K562 (cell line): ENCODE measurements at regions not wholly inside any gene's neighbourhood (a gene's known extent, or its start where the extent isn't known, plus 50 kb on each side); places are given as distances from the start of the nearest gene placed in this dataset.

ENCODE experiments used
- ATAC-seq: fragments of 200-7000 bp; cut with Tn5 transposase; 3 replicates; pipeline ENCODE4 v1.9.1; 2020; ENCODE audit warnings: moderate library complexity
- BruUV-seq: library from RNA; stranded (reverse); fragments of 400-500 nt; replicated peaks from 2 replicates; lab custom pipeline; 2021; lab: Mats Ljungman, UMichigan
- CTCF ChIA-PET: fragments of 300-600 bp; formaldehyde crosslinking; extraction: SDS; loops from one replicate; lab custom pipeline; 2021; ENCODE audit warnings: low intra/inter-chr PET ratio; lab: Yijun Ruan, JAX
- POLR2A ChIA-PET: fragments of 300-600, 350-650 bp; sonication (Branson Sonifier 250); formaldehyde crosslinking; extraction: SDS; loops from one replicate; lab custom pipeline; 2021; ENCODE audit warnings: antibody characterized with exemption, inconsistent platforms; lab: Yijun Ruan, JAX
- DNase-seq, 4 experiments: peaks; one replicate each; pipeline versions ENCODE4 v3.0.0 to v3.0.0-alpha.2; 2011 to 2018; ENCODE audit warnings: low spot score in 3 of 4, mixed read lengths in 3 of 4; ENCODE audit errors: extremely low read depth in 1 of 4
- FAIRE-seq: peaks from 2 replicates; lab custom pipeline; 2011; peaks lifted over from hg19 to GRCh38; lab: Jason Lieb, UNC
- H2AFZ ChIP-seq: 2 replicates; pipeline ENCODE4 v1.6.0; 2011; ENCODE audit warnings: low read depth, low read length, control low read depth, inconsistent platforms
- H3K27ac ChIP-seq: fragments of 200-600 bp; 3 replicates; pipeline ENCODE4 v1.8.0; 2011; ENCODE audit warnings: low read depth, mild to moderate bottlenecking, control low read depth, inconsistent platforms, low read length, moderate library complexity, mixed read lengths; ENCODE audit errors: extremely low read depth
- H3K27me3 ChIP-seq, 2 experiments: fragments of 300-600 bp in 1 of 2; 2 replicates in 1 of 2; 3 replicates in 1 of 2; pipeline versions ENCODE4 v1.6.0 to v1.8.0; 2011; ENCODE audit warnings: inconsistent platforms in 2 of 2, low read length in 2 of 2, mild to moderate bottlenecking in 1 of 2, mixed read lengths in 1 of 2, moderate library complexity in 1 of 2; ENCODE audit not compliant: control insufficient read depth in 2 of 2, insufficient read depth in 2 of 2
- H3K36me3 ChIP-seq: fragments of 300-600 bp; 3 replicates; pipeline ENCODE4 v1.8.0; 2011; ENCODE audit warnings: mild to moderate bottlenecking, low read length, inconsistent platforms; ENCODE audit not compliant: control insufficient read depth, insufficient read depth
- H3K4me1 ChIP-seq, 2 experiments: fragments of 200-600 bp in 1 of 2; replicated peaks in 1 of 2; 2 replicates in 1 of 2; 3 replicates in 1 of 2; pipeline versions ENCODE4 v1.5.1 to v1.8.0; 2011; ENCODE audit warnings: inconsistent platforms in 2 of 2, low read length in 2 of 2, mild to moderate bottlenecking in 1 of 2, mixed read lengths in 1 of 2, moderate library complexity in 1 of 2; ENCODE audit not compliant: control insufficient read depth in 2 of 2, insufficient read depth in 2 of 2
- H3K4me2 ChIP-seq: 2 replicates; pipeline ENCODE4 v1.6.1; 2011; ENCODE audit warnings: low read length, control low read depth, inconsistent platforms, mixed read lengths; ENCODE audit not compliant: insufficient read depth
- H3K4me3 ChIP-seq: fragments of 200-600 bp; sonication (generic), shearing (Covaris generic); 2 replicates; pipeline ENCODE4 v1.5.1; 2016; ENCODE audit warnings: control low read depth, inconsistent platforms
- H3K79me2 ChIP-seq: fragments of 200-600 bp; 3 replicates; pipeline ENCODE4 v1.8.0; 2011; ENCODE audit warnings: low read length, inconsistent platforms; ENCODE audit not compliant: control insufficient read depth, insufficient read depth
- H3K9ac ChIP-seq, 2 experiments: 2 replicates each; pipeline versions ENCODE4 v1.6.0 to v1.6.1; 2011; ENCODE audit warnings: low read depth in 2 of 2, low read length in 2 of 2, control low read depth in 1 of 2, inconsistent platforms in 1 of 2, mild to moderate bottlenecking in 1 of 2, mixed read lengths in 1 of 2; ENCODE audit not compliant: insufficient read depth in 1 of 2
- H3K9me1 ChIP-seq: one replicate; pipeline ENCODE4 v1.6.0; 2011; ENCODE audit warnings: inconsistent platforms, mild to moderate bottlenecking, low read length, moderate library complexity; ENCODE audit not compliant: control insufficient read depth, insufficient read depth
- H3K9me3 ChIP-seq: replicated peaks from 2 replicates; pipeline ENCODE4 v1.5.1; 2011; ENCODE audit warnings: low read depth, low read length, inconsistent platforms; ENCODE audit not compliant: control insufficient read depth, insufficient read depth
- H4K20me1 ChIP-seq: replicated peaks from 2 replicates; pipeline ENCODE4 v1.6.1; 2011; ENCODE audit warnings: low read length, inconsistent platforms, mixed read lengths; ENCODE audit not compliant: control insufficient read depth, insufficient read depth
- ARNT ChIP-seq, 2 experiments: fragments of 450-650 bp; IDR thresholded peaks; 2 replicates each; pipeline ENCODE4 v1.6.1; 2016; ENCODE audit warnings: mild to moderate bottlenecking in 1 of 2
- ATF6 ChIP-seq: sonication (generic); formaldehyde crosslinking; IDR thresholded peaks from 2 replicates; pipeline ENCODE4 v1.4.0; 2020; ENCODE audit warnings: mild to moderate bottlenecking, missing genetic modification reagents
- CBX1 ChIP-seq: sonication (generic); IDR thresholded peaks from 2 replicates; pipeline ENCODE4 v1.6.1; 2016; ENCODE audit warnings: antibody characterized with exemption, low read depth, mild to moderate bottlenecking
- CTBP1 ChIP-seq: fragments of 450-650 bp; IDR thresholded peaks from 2 replicates; pipeline ENCODE4 v1.6.1; 2016; ENCODE audit warnings: borderline replicate concordance
- FOS ChIP-seq: IDR thresholded peaks from 3 replicates; pipeline ENCODE4 v1.6.1; 2011; ENCODE audit not compliant: insufficient read length; ENCODE audit errors: extremely low read depth
- NKRF ChIP-seq: fragments of 450-650 bp; IDR thresholded peaks from 2 replicates; pipeline ENCODE4 v1.6.1; 2016; ENCODE audit warnings: borderline replicate concordance
- PCBP1 ChIP-seq: fragments of 200-400 bp; formaldehyde crosslinking; IDR thresholded peaks from 2 replicates; pipeline ENCODE4 v1.6.1; 2018; ENCODE audit warnings: mild to moderate bottlenecking, low read depth, low read length; ENCODE audit not compliant: poor library complexity, severe bottlenecking
- POLR2AphosphoS5 ChIP-seq: IDR thresholded peaks from 2 replicates; pipeline ENCODE4 v1.6.1; 2011; ENCODE audit warnings: mild to moderate bottlenecking, low read depth, low read length, moderate library complexity; ENCODE audit not compliant: control insufficient read depth, insufficient read depth
- PRMT5 ChIP-seq: sonication (generic); formaldehyde crosslinking; IDR thresholded peaks from 2 replicates; pipeline ENCODE4 v1.5.0; 2020; ENCODE audit warnings: missing genetic modification reagents
- SMAD4 ChIP-seq: fragments of 250-450 bp; sonication (Bioruptor Pico); conservative IDR thresholded peaks from 2 replicates; pipeline ENCODE4 v1.8.0; 2021; ENCODE audit warnings: inconsistent platforms, mild to moderate bottlenecking, moderate library complexity
- SNAPC5 ChIP-seq: fragments of 250-450 bp; sonication (Bioruptor Pico); IDR thresholded peaks from 2 replicates; pipeline ENCODE4 v1.8.0; 2021; ENCODE audit warnings: moderate library complexity, mild to moderate bottlenecking, inconsistent platforms
- TFE3 ChIP-seq: fragments of 450-650 bp; formaldehyde crosslinking; IDR thresholded peaks from 2 replicates; pipeline ENCODE4 v1.4.0; 2020; ENCODE audit warnings: mild to moderate bottlenecking, mixed read lengths
- ZFP30 ChIP-seq: fragments of 250-450 bp; sonication (Bioruptor Pico); IDR thresholded peaks from 2 replicates; pipeline ENCODE4 v1.8.0; 2022; ENCODE audit warnings: moderate library complexity, mild to moderate bottlenecking, inconsistent platforms, borderline replicate concordance
- ZNF140 ChIP-seq: fragments of 250-450 bp; sonication (Bioruptor Pico); IDR thresholded peaks from 2 replicates; pipeline ENCODE4 v1.8.0; 2021; ENCODE audit warnings: moderate library complexity, mild to moderate bottlenecking, inconsistent platforms
- ZNF174 ChIP-seq: fragments of 250-450 bp; sonication (Bioruptor Pico); IDR thresholded peaks from 2 replicates; pipeline ENCODE4 v1.4.0; 2020; ENCODE audit warnings: mild to moderate bottlenecking
- ZNF311 ChIP-seq: fragments of 250-450 bp; sonication (Bioruptor Pico); IDR thresholded peaks from 2 replicates; pipeline ENCODE4 v1.4.0; 2020; ENCODE audit warnings: mild to moderate bottlenecking, moderate library complexity
- WGBS: fragments of 100-300 bp; shearing (Covaris generic); methylation state at CpG from one replicate; pipeline ENCODE4 v1.1.6; 2016; ENCODE audit warnings: low coverage, mixed read lengths; ENCODE audit not compliant: insufficient coverage; ENCODE audit errors: missing lambda C conversion rate; 5-methylcytosine and 5-hydroxymethylcytosine counted together
- in situ Hi-C: fragments of 300-500 bp; cut with MboI; formaldehyde crosslinking; loops from 4 replicates; pipeline ENCODE4 v1.15.0; 2018; ENCODE audit warnings: inconsistent platforms, mixed read lengths
- intact Hi-C: fragments of 100-400 bp; cut with micrococcal nuclease; formaldehyde crosslinking; loops from 2 replicates; pipeline ENCODE4 v1.14.2; 2022

- no peak for TF ChIP-seq TFE3 (CRISPR knock-in tag)
- TF ChIP-seq ZFP30 (CRISPR knock-in tag): no peak
- no peak for TF ChIP-seq ZNF140 (CRISPR knock-in tag)
- TF ChIP-seq PRMT5: no peak
- no peak for TF ChIP-seq ATF6 (CRISPR knock-in tag)
- TF ChIP-seq ARNT (IDR thresholded peaks at IDR 0.05): no peak
Observed at GRCh38 chr16:51869176-51869575, 677.8 kb downstream of the TOX3 start (continued).

GRCh38 chr16:51868631-51869030 lies 678.3 kb downstream of the TOX3 start:
- 0% methylated on average over 2 of the region's 2 CpGs for WGBS
- FAIRE-seq (no peak), DNase-seq (no peak), ATAC-seq (no peak)
- Histone ChIP-seq H2AFZ (no peak overlapping the region), H3K9me1 (no peaks in the 10 kb centered on the region), H4K20me1 (no peaks in the 10 kb centered on the region), H3K4me2 (no peak overlapping the region), H3K4me1 (no peaks in the 10 kb centered on the region), H3K27me3 (no peaks in the 10 kb centered on the region), H3K79me2 (no peaks in the 10 kb centered on the region), H3K36me3 (no peaks in the 10 kb centered on the region), H3K9ac (no peak overlapping the region), H3K4me3 (no peak overlapping the region), H3K27ac (no peak overlapping the region), H3K9me3 (no peaks in the 10 kb centered on the region)
- intact Hi-C loops (no loop called here), in situ Hi-C loops (no loop called here)
- POLR2A ChIA-PET: no interaction called here
- no TSS peak for BruUV-seq
- CTCF ChIA-PET: no interaction called here
- TF ChIP-seq POLR2AphosphoS5 (no peak), CBX1 (no peak), ZNF311 (CRISPR knock-in tag) (no peak), ZNF174 (CRISPR knock-in tag) (no peak), FOS (no peak), NKRF (no peak), SMAD4 (CRISPR knock-in tag) (no peak), PCBP1 (no peak), CTBP1 (no peak), SNAPC5 (CRISPR knock-in tag) (no peak)
